ENCODE measurements at regions not wholly inside any gene's neighbourhood (a gene's known extent, or its start where the extent isn't known, plus 50 kb on each side); places are given as distances from the start of the nearest gene placed in this dataset.

GRCh38 chr11:122365610-122366360, 249.8 kb upstream of the BLID start:
- no peaks in the 10 kb centered on the region for H3K36me3 ChIP-seq (replicated peaks)
- TF ChIP-seq, protein P1, sequence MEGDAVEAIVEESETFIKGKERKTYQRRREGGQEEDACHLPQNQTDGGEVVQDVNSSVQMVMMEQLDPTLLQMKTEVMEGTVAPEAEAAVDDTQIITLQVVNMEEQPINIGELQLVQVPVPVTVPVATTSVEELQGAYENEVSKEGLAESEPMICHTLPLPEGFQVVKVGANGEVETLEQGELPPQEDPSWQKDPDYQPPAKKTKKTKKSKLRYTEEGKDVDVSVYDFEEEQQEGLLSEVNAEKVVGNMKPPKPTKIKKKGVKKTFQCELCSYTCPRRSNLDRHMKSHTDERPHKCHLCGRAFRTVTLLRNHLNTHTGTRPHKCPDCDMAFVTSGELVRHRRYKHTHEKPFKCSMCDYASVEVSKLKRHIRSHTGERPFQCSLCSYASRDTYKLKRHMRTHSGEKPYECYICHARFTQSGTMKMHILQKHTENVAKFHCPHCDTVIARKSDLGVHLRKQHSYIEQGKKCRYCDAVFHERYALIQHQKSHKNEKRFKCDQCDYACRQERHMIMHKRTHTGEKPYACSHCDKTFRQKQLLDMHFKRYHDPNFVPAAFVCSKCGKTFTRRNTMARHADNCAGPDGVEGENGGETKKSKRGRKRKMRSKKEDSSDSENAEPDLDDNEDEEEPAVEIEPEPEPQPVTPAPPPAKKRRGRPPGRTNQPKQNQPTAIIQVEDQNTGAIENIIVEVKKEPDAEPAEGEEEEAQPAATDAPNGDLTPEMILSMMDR (IDR thresholded peaks at IDR 0.05; ENCODE audit: low read depth, low read length, missing control alignments) = no peak
- no peaks in the 10 kb centered on the region for H3K27me3 ChIP-seq (replicated peaks)
- no peak overlapping the region for H3K4me3 ChIP-seq (ENCODE audit: low read depth, low read length)
- no peak overlapping the region for H3K27ac ChIP-seq
- no peak for DNase-seq
- in situ Hi-C loops (cut with HindIII; ENCODE audit: low pct_ligation_motif_present, low sequenced_read_pairs) = no loop called here

DNA sequence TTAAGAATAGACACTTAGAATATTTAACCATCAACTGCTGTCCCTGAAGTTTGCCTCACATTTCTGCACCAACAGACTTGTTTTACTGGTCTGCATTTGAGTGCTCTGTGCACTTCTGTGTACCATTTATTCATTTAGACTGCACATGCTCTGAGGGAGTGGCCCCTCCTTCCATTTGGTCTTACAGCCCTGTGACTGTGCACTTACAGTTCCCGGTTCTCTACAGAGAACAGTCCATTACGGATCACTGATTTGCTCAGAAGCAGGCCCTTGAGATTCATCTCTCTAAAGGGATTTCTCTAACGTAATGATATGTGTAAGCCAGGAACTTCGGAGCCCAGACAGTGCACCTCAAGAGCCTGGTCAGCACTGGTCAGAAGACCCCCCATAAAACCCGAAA, 247.3 kb upstream of the BLID start:
- TF ChIP-seq, protein P1 (IDR thresholded peaks at IDR 0.05; ENCODE audit: low read depth, low read length, missing control alignments) = no peak
- DNase-seq = no peak
- no peak overlapping the region for H3K27ac ChIP-seq
- peaks cover 1% of the 10 kb centered on the region for H3K27me3 ChIP-seq (replicated peaks)
- H3K4me3 ChIP-seq (ENCODE audit: low read depth, low read length) = no peak overlapping the region
- in situ Hi-C loops (cut with HindIII; ENCODE audit: low pct_ligation_motif_present, low sequenced_read_pairs) = no loop called here
- H3K36me3 ChIP-seq (replicated peaks) = no peaks in the 10 kb centered on the region

- TF ChIP-seq, protein P1 (IDR thresholded peaks at IDR 0.05; ENCODE audit: low read depth, low read length, missing control alignments) = no peak
- in situ Hi-C loops (cut with HindIII; ENCODE audit: low pct_ligation_motif_present, low sequenced_read_pairs) = no loop called here
- peaks cover 1% of the 10 kb centered on the region for H3K27me3 ChIP-seq (replicated peaks)
- H3K27ac ChIP-seq = no peak overlapping the region
- H3K4me3 ChIP-seq (ENCODE audit: low read depth, low read length) = no peak overlapping the region
- DNase-seq = no peak
- no peaks in the 10 kb centered on the region for H3K36me3 ChIP-seq (replicated peaks)
Observed at GRCh38 chr11:122362381-122362780, 246.4 kb upstream of the BLID start.

DNA sequence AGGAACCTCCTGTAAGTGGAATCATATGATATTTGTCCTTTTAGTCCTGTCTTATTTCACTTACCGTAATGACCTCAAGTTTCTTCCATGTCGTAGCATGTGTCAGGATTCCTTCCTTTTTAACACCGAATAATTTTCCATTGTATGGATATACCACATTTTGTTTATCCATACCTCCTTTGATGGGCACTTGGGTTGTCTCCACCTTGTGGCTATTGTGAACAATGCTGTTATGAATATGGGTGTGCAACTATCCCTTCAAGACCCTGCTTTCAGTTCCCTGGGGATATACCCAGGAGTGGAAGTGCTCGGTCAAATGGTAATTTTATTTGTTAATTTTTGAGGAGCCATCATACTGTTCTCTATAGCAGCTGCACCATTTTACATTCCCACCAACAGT, 244.9 kb upstream of the BLID start:
- TF ChIP-seq, protein P1 (IDR thresholded peaks at IDR 0.05; ENCODE audit: low read depth, low read length, missing control alignments) = no peak
- H3K27ac ChIP-seq = no peak overlapping the region
- no peak for DNase-seq
- peaks cover 1% of the 10 kb centered on the region for H3K27me3 ChIP-seq (replicated peaks)
- in situ Hi-C loops (cut with HindIII; ENCODE audit: low pct_ligation_motif_present, low sequenced_read_pairs) = no loop called here
- no peak overlapping the region for H3K4me3 ChIP-seq (ENCODE audit: low read depth, low read length)
- H3K36me3 ChIP-seq (replicated peaks) = no peaks in the 10 kb centered on the region

DNA sequence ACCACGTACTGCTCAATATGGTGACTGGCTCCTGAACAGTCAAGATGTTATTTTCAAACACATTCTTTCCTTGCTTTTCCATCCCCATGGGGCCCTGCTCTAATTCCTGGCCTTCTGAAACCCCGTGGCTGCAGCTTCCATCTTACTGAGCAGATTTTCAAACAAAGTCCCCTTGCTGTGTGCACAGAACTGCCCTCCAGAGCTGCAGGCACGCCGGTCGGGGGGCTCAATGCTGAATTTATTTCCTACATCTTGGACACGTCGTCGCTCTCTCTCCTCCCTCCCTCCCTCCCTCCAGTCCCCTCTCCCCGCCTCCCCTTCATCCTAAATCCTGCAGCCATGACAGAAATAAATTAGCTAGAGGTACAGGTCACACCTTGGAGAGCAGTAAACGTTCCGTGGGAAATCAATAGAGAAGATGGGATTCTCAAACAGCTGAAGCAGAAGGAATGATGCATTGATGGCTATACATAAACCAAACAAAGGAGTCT, 243.1 kb upstream of the BLID start:
- peaks cover 1% of the 10 kb centered on the region for H3K27me3 ChIP-seq (replicated peaks)
- in situ Hi-C loops (cut with HindIII; ENCODE audit: low pct_ligation_motif_present, low sequenced_read_pairs) = no loop called here
- no peak overlapping the region for H3K4me3 ChIP-seq (ENCODE audit: low read depth, low read length)
- TF ChIP-seq, protein P1 (IDR thresholded peaks at IDR 0.05; ENCODE audit: low read depth, low read length, missing control alignments) = no peak
- no peak overlapping the region for H3K27ac ChIP-seq
- H3K36me3 ChIP-seq (replicated peaks) = no peaks in the 10 kb centered on the region
- no peak for DNase-seq

DNA sequence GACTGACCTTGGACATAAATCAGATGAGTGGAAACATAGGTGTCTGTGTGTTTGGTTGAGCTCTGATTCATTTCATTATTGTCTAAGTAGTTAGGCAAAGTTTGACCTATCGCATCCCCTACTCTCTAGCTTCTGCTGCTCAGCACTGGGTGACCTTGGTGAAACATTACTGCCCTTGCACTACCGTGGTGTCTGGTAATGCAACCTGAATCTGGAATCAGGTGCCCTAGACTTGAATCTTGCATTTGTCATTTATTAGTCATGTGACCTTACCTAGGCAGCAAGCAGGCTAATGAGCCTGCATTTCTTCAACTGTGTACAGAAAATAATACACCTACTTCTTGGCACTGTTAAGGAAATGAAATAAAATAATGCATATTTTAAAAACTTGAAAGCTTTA, 242.3 kb upstream of the BLID start:
- no peak overlapping the region for H3K27ac ChIP-seq
- no peaks in the 10 kb centered on the region for H3K36me3 ChIP-seq (replicated peaks)
- TF ChIP-seq, protein P1 (IDR thresholded peaks at IDR 0.05; ENCODE audit: low read depth, low read length, missing control alignments) = no peak
- DNase-seq = no peak
- H3K27me3 ChIP-seq (replicated peaks) = peaks cover 1% of the 10 kb centered on the region
- H3K4me3 ChIP-seq (ENCODE audit: low read depth, low read length) = no peak overlapping the region
- in situ Hi-C loops (cut with HindIII; ENCODE audit: low pct_ligation_motif_present, low sequenced_read_pairs) = no loop called here
